Neural cell (in vitro differentiated cells): ENCODE measurements at regions not wholly inside any gene's neighbourhood (a gene's known extent, or its start where the extent isn't known, plus 50 kb on each side); places are given as distances from the start of the nearest gene placed in this dataset.

Experiments
- H2AFZ ChIP-seq: fragments of 200-600, 300-800 bp; sonication (generic), shearing (Covaris generic); 2 replicates; pipeline ENCODE4 v1.6.0; 2014; ENCODE audit warnings: low read depth, mild to moderate bottlenecking, antibody characterized with exemption, low read length, moderate library complexity
- H3F3A ChIP-seq: fragments of 200-600 bp; shearing (Covaris generic); 2 replicates; pipeline ENCODE4 v1.6.1; 2016; ENCODE audit warnings: mild to moderate bottlenecking, moderate library complexity, mixed read lengths, antibody characterized with exemption, low read length; ENCODE audit not compliant: insufficient read depth, poor library complexity, severe bottlenecking
- H3K27ac ChIP-seq: fragments of 200-600, 300-800 bp; sonication (generic), shearing (Covaris generic); 2 replicates; pipeline ENCODE4 v1.5.1; 2014; ENCODE audit warnings: mild to moderate bottlenecking, low read length, moderate library complexity
- H3K27me3 ChIP-seq: fragments of 300-800, 200-600 bp; sonication (generic), shearing (Covaris generic); 2 replicates; pipeline ENCODE4 v1.6.0; 2014; ENCODE audit warnings: mild to moderate bottlenecking, low read depth, low read length, moderate library complexity; ENCODE audit not compliant: insufficient read depth
- H3K36me3 ChIP-seq: fragments of 300-800, 200-600 bp; sonication (generic), shearing (Covaris generic); 2 replicates; pipeline ENCODE4 v1.5.1; 2014; ENCODE audit warnings: mild to moderate bottlenecking, antibody characterized with exemption, low read length, moderate library complexity; ENCODE audit not compliant: insufficient read depth
- H3K4me2 ChIP-seq: fragments of 300-800, 200-600 bp; sonication (generic), shearing (Covaris generic); 2 replicates; pipeline ENCODE4 v1.6.0; 2014; ENCODE audit warnings: mild to moderate bottlenecking, low read length
- H3K4me3 ChIP-seq: fragments of 300-800, 200-600 bp; sonication (generic), shearing (Covaris generic); 2 replicates; pipeline ENCODE4 v1.5.1; 2014; ENCODE audit warnings: mild to moderate bottlenecking, low read length, moderate library complexity
- H3K79me2 ChIP-seq: fragments of 200-600 bp; shearing (Covaris generic); replicated peaks from 2 replicates; pipeline ENCODE4 v1.6.0; 2014; ENCODE audit warnings: mild to moderate bottlenecking, low read length, moderate library complexity; ENCODE audit not compliant: insufficient read depth
- H3K9ac ChIP-seq: fragments of 300-800, 200-600 bp; sonication (generic), shearing (Covaris generic); 2 replicates; pipeline ENCODE4 v1.6.1; 2016; ENCODE audit warnings: mild to moderate bottlenecking, low read length, mixed read lengths
- H3K9me2 ChIP-seq: fragments of 200-600 bp; shearing (Covaris generic); 2 replicates; pipeline ENCODE4 v1.6.1; 2016; ENCODE audit warnings: mild to moderate bottlenecking, low read length, mixed read lengths; ENCODE audit not compliant: insufficient read depth
- H3K9me3 ChIP-seq: fragments of 200-600, 300-800 bp; sonication (generic), shearing (Covaris generic); 2 replicates; pipeline ENCODE4 v1.6.1; 2016; ENCODE audit warnings: mild to moderate bottlenecking, mixed run types, low read length, moderate library complexity, mixed read lengths
- H4K20me1 ChIP-seq: fragments of 200-600 bp; shearing (Covaris generic); 2 replicates; pipeline ENCODE4 v1.6.1; 2016; ENCODE audit warnings: mild to moderate bottlenecking, mixed run types; ENCODE audit not compliant: insufficient read depth
- EP300 ChIP-seq: fragments of 450-650 bp; conservative IDR thresholded peaks from 2 replicates; pipeline ENCODE4 v1.6.1; 2014; ENCODE audit warnings: antibody characterized with exemption, mild to moderate bottlenecking, moderate library complexity; ENCODE audit not compliant: poor library complexity, severe bottlenecking
- EZH2 ChIP-seq: fragments of 200-600, 300-800 bp; shearing (Covaris generic), sonication (generic); IDR thresholded peaks from 2 replicates; pipeline ENCODE4 v1.6.1; 2014; ENCODE audit warnings: antibody characterized with exemption, low read length, borderline replicate concordance, mild to moderate bottlenecking; ENCODE audit not compliant: insufficient read depth, poor library complexity, severe bottlenecking
- MXI1 ChIP-seq: fragments of 450-650 bp; conservative IDR thresholded peaks from 2 replicates; pipeline ENCODE4 v1.6.1; 2014; ENCODE audit warnings: antibody characterized with exemption, mild to moderate bottlenecking; ENCODE audit not compliant: poor library complexity, severe bottlenecking
- POLR2AphosphoS5 ChIP-seq: IDR thresholded peaks from 2 replicates; pipeline ENCODE4 v1.6.1; 2012
- SMC3 ChIP-seq: fragments of 450-650 bp; conservative IDR thresholded peaks from 2 replicates; pipeline ENCODE4 v1.6.1; 2014; ENCODE audit warnings: antibody characterized with exemption, mild to moderate bottlenecking, moderate library complexity; ENCODE audit not compliant: poor library complexity
- TAF1 ChIP-seq: IDR thresholded peaks from 2 replicates; pipeline ENCODE4 v1.6.1; 2012; ENCODE audit warnings: low read depth
- TF ChIP-seq, protein P1 (sequence below): fragments of 450-650 bp; IDR thresholded peaks from 2 replicates; pipeline ENCODE4 v1.5.1; 2014; ENCODE audit warnings: antibody characterized with exemption, mild to moderate bottlenecking, moderate library complexity; ENCODE audit not compliant: poor library complexity, severe bottlenecking
- TF ChIP-seq, protein P2 (sequence below): IDR thresholded peaks from 2 replicates; pipeline ENCODE4 v1.6.1; 2012; ENCODE audit warnings: borderline replicate concordance

DNA sequence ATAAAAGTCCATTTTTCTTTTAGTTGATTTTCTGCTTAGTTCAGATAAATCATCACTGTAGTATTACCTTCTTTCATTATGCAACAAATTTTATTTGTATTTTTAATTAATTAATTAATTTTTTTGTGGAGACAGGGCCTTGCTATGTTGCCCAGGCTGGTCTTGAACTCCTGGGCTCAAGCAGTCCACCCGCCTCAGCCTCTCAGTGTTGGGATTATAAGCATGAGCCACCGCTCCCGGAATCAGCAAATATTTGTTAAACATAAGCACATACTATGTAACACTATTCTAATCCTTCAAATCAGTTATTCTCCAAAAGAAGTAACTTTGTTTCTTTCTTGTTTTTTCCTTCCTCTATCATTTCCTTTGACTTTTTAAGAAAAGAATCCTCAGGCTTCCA is 584.8 kb upstream of the ANKRD30A start:
- Histone ChIP-seq H3K79me2 (no peaks in the 10 kb centered on the region), H3K36me3 (no peaks in the 10 kb centered on the region)
- TF ChIP-seq EZH2 (no peak), TAF1 (no peak), MXI1 (no peak), SMC3 (no peak), POLR2AphosphoS5 (no peak)
- TF ChIP-seq, protein P1, sequence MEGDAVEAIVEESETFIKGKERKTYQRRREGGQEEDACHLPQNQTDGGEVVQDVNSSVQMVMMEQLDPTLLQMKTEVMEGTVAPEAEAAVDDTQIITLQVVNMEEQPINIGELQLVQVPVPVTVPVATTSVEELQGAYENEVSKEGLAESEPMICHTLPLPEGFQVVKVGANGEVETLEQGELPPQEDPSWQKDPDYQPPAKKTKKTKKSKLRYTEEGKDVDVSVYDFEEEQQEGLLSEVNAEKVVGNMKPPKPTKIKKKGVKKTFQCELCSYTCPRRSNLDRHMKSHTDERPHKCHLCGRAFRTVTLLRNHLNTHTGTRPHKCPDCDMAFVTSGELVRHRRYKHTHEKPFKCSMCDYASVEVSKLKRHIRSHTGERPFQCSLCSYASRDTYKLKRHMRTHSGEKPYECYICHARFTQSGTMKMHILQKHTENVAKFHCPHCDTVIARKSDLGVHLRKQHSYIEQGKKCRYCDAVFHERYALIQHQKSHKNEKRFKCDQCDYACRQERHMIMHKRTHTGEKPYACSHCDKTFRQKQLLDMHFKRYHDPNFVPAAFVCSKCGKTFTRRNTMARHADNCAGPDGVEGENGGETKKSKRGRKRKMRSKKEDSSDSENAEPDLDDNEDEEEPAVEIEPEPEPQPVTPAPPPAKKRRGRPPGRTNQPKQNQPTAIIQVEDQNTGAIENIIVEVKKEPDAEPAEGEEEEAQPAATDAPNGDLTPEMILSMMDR = no peak
- TF ChIP-seq, protein P2, sequence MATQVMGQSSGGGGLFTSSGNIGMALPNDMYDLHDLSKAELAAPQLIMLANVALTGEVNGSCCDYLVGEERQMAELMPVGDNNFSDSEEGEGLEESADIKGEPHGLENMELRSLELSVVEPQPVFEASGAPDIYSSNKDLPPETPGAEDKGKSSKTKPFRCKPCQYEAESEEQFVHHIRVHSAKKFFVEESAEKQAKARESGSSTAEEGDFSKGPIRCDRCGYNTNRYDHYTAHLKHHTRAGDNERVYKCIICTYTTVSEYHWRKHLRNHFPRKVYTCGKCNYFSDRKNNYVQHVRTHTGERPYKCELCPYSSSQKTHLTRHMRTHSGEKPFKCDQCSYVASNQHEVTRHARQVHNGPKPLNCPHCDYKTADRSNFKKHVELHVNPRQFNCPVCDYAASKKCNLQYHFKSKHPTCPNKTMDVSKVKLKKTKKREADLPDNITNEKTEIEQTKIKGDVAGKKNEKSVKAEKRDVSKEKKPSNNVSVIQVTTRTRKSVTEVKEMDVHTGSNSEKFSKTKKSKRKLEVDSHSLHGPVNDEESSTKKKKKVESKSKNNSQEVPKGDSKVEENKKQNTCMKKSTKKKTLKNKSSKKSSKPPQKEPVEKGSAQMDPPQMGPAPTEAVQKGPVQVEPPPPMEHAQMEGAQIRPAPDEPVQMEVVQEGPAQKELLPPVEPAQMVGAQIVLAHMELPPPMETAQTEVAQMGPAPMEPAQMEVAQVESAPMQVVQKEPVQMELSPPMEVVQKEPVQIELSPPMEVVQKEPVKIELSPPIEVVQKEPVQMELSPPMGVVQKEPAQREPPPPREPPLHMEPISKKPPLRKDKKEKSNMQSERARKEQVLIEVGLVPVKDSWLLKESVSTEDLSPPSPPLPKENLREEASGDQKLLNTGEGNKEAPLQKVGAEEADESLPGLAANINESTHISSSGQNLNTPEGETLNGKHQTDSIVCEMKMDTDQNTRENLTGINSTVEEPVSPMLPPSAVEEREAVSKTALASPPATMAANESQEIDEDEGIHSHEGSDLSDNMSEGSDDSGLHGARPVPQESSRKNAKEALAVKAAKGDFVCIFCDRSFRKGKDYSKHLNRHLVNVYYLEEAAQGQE = no peak

DNA sequence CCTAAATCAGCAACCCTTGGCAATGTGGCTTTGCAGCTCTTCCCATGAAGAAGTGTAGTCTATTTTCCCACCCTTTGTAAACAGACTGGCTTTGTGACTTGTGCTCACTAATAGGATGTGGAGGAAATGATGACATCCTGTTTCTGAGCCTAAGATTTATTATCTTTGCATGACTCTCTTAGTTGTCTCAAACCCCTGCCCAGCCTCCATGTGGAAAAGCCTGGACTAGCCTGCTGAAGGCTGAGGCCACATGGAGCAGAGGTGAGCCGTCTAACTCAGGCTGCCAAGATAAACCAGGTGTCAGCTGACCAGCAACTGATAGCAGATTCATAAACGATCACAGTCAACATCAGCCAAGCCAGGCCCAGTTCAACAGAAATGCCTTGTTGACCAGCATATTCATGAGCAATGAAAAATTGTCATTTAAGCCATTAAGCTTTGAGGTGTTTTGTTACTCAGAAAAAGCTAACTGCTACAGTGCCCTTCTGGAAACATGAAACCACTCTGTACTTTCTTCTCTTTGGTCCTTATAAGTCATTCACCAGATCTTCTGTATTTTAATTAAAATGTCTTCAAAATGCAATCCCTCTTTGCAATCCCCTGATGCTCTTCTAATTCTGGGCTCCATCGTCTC is 586.3 kb upstream of the ANKRD30A start:
- Histone ChIP-seq H3K27ac (no peak overlapping the region), H3K79me2 (no peaks in the 10 kb centered on the region), H3K4me2 (no peak overlapping the region), H3K9me2 (no peaks in the 10 kb centered on the region), H4K20me1 (no peaks in the 10 kb centered on the region), H2AFZ (no peak overlapping the region), H3K9me3 (no peaks in the 10 kb centered on the region), H3K4me3 (no peak overlapping the region), H3K9ac (no peak overlapping the region), H3K36me3 (no peaks in the 10 kb centered on the region), H3F3A (no peaks in the 10 kb centered on the region), H3K27me3 (no peaks in the 10 kb centered on the region)
- no peak for TF ChIP-seq TAF1

More for the DNA sequence above, 584.8 kb upstream of the ANKRD30A start:
- H3K4me3 ChIP-seq = no peak overlapping the region
- H3K4me2 ChIP-seq = no peak overlapping the region
- H3K9me3 ChIP-seq = no peaks in the 10 kb centered on the region
- H2AFZ ChIP-seq = no peak overlapping the region
- no peak overlapping the region for H3K27ac ChIP-seq
- no peaks in the 10 kb centered on the region for H4K20me1 ChIP-seq
- no peaks in the 10 kb centered on the region for H3K9me2 ChIP-seq
- H3F3A ChIP-seq = no peaks in the 10 kb centered on the region
- H3K27me3 ChIP-seq = no peaks in the 10 kb centered on the region
- no peak overlapping the region for H3K9ac ChIP-seq

DNA sequence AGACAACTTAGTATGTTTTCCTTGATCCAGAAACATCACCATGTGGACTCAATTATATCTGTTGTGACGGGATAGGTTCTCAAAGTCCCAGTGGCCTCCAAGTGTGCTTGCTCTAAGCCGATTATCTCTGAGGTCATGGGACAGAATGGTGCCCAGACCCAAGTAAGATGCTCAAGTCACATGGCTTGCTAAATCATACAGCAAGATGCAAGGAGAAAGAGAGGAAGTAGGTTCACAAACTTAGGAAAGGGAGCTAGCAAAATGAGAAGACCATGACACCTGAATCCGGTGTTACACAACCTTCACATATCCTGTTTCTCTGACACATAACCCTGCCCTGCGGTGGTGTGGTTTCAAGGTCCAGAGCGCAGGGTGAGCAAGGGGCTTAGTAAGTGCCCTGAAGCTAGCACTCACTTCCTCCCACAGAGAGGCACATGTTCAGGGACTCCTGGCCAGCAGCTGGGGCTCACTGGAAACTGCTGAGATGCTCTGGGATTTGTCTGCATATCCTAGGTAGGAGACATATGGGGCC is 590.9 kb upstream of the ANKRD30A start:
- H3F3A ChIP-seq = no peaks in the 10 kb centered on the region
- H3K36me3 ChIP-seq = no peaks in the 10 kb centered on the region
- H3K9me2 ChIP-seq = no peaks in the 10 kb centered on the region
- H3K4me3 ChIP-seq = no peak overlapping the region
- no peaks in the 10 kb centered on the region for H3K79me2 ChIP-seq
- TF ChIP-seq EP300 = no peak
- no peaks in the 10 kb centered on the region for H3K9me3 ChIP-seq
- H3K27ac ChIP-seq = no peak overlapping the region
- H2AFZ ChIP-seq = no peak overlapping the region
- no peaks in the 10 kb centered on the region for H3K27me3 ChIP-seq
- H3K4me2 ChIP-seq = no peak overlapping the region
- no peaks in the 10 kb centered on the region for H4K20me1 ChIP-seq
- no peak overlapping the region for H3K9ac ChIP-seq
